Amygdala (tissue), 56 donors: ENCODE measurements at regions not wholly inside any gene's neighbourhood (a gene's known extent, or its start where the extent isn't known, plus 50 kb on each side); places are given as distances from the start of the nearest gene placed in this dataset.
"Not testable (repeated sequence)": the region's sequence is repeated elsewhere in the genome, so short reads cannot be mapped to it uniquely, and the experiment has no call there.

ENCODE experiments used
- DNase-seq, 56 donors: peaks; one replicate each; lab custom pipeline; 2025; lab: John Stamatoyannopoulos, UW

GRCh38 chr18:3328532-3328931 lies 66.6 kb downstream of the MYL12B start:
- no peak for DNase-seq

GRCh38 chr18:3329471-3329870 lies 67.5 kb downstream of the MYL12B start:
- DNase-seq, result no peak

- DNase-seq, result no peak
These were observed 67.9 kb downstream of the MYL12B start for GRCh38 chr18:3329872-3330271.

GRCh38 chr18:3330622-3331021 lies 68.7 kb downstream of the MYL12B start:
- DNase-seq, result no peak

- DNase-seq, result no peak
These were observed 70.4 kb downstream of the MYL12B start for GRCh38 chr18:3332376-3332775.

- DNase-seq, result no peak
These were observed 71.3 kb downstream of the MYL12B start for GRCh38 chr18:3333056-3333720.

- no peak for DNase-seq
These were observed 71.9 kb downstream of the MYL12B start for GRCh38 chr18:3333721-3334386.

- no peak for DNase-seq
These were observed 78.2 kb downstream of the MYL12B start for GRCh38 chr18:3340015-3340681.

- no peak for DNase-seq
These were observed 78.8 kb downstream of the MYL12B start for GRCh38 chr18:3340682-3341097.

- DNase-seq, result no peak
These were observed 80.7 kb downstream of the MYL12B start for GRCh38 chr18:3342628-3343027.

GRCh38 chr18:3345452-3345851 lies 83.5 kb downstream of the MYL12B start:
- DNase-seq, result no peak

- no peak for DNase-seq
These were observed 84.0 kb downstream of the MYL12B start for GRCh38 chr18:3345885-3346284.

- no peak for DNase-seq
These were observed 84.6 kb downstream of the MYL12B start for GRCh38 chr18:3346487-3346886.

- no peak for DNase-seq
These were observed 85.4 kb downstream of the MYL12B start for GRCh38 chr18:3347286-3347803.

GRCh38 chr18:3348176-3348575 lies 86.2 kb downstream of the MYL12B start:
- no peak for DNase-seq

GRCh38 chr18:3349046-3349841 lies 87.3 kb downstream of the MYL12B start:
- not testable (repeated sequence) for DNase-seq

- DNase-seq, result no peak
These were observed 88.1 kb downstream of the MYL12B start for GRCh38 chr18:3350021-3350420.

GRCh38 chr18:3350566-3351527 lies 88.9 kb downstream of the MYL12B start:
- no peak for DNase-seq

GRCh38 chr18:3354506-3354905 lies 92.6 kb downstream of the MYL12B start:
- no peak for DNase-seq

- DNase-seq, result no peak
These were observed 93.4 kb upstream of the TGIF1 start for GRCh38 chr18:3356614-3357013.
